Lower lobe of right lung (tissue), 2 donors: ENCODE measurements at regions not wholly inside any gene's neighbourhood (a gene's known extent, or its start where the extent isn't known, plus 50 kb on each side); places are given as distances from the start of the nearest gene placed in this dataset.

Experiments used
- ATAC-seq, 2 donors: fragments of 200-7000 bp; cut with Tn5 transposase; one replicate each; pipeline ENCODE4 v1.9.1; 2020 to 2022; ENCODE audit warnings: mild to moderate bottlenecking in 2 of 2, moderate library complexity in 2 of 2
- DNase-seq: peaks from one replicate; pipeline ENCODE4 v3.0.0-alpha.2; 2020
- H3K27ac ChIP-seq: fragments of 200-600 bp; one replicate; pipeline ENCODE4 v1.8.0; 2022
- H3K27me3 ChIP-seq: fragments of 200-600 bp; one replicate; pipeline ENCODE4 v1.8.0; 2022; ENCODE audit warnings: low read depth
- H3K36me3 ChIP-seq: fragments of 200-600 bp; one replicate; pipeline ENCODE4 v1.8.0; 2022; ENCODE audit warnings: mild to moderate bottlenecking
- H3K4me1 ChIP-seq: fragments of 200-600 bp; one replicate; pipeline ENCODE4 v1.8.0; 2022
- H3K4me3 ChIP-seq: fragments of 200-600 bp; one replicate; pipeline ENCODE4 v1.8.0; 2022; ENCODE audit warnings: mild to moderate bottlenecking
- H3K9me3 ChIP-seq: fragments of 200-600 bp; one replicate; pipeline ENCODE4 v1.8.0; 2022
- CTCF ChIP-seq: fragments of 200-600 bp; IDR thresholded peaks from one replicate; pipeline ENCODE4 v1.8.0; 2022; ENCODE audit warnings: antibody characterized with exemption, mild to moderate bottlenecking
- intact Hi-C: fragments of 100-400 bp; cut with DNase I; formaldehyde crosslinking; loops from one replicate; pipeline ENCODE4 v1.11.0; 2022
- donor health status: DM: no; HTN: yes; CAD: no; lungs with severe emphysema.

GRCh38 chr18:65322895-65323294 is 427.9 kb upstream of the CDH7 start:
- H3K9me3 ChIP-seq = no peaks in the 10 kb centered on the region

GRCh38 chr18:65298422-65298821 is 452.4 kb upstream of the CDH7 start:
- Histone ChIP-seq H3K4me3 (no peak overlapping the region), H3K36me3 (no peaks in the 10 kb centered on the region), H3K4me1 (no peaks in the 10 kb centered on the region), H3K9me3 (no peaks in the 10 kb centered on the region), H3K27ac (no peak overlapping the region), H3K27me3 (no peaks in the 10 kb centered on the region)
- ATAC-seq = no peak
- intact Hi-C loops = no loop called here
- DNase-seq = no peak
- TF ChIP-seq CTCF = no peak

More at GRCh38 chr18:65322895-65323294, 427.9 kb upstream of the CDH7 start:
- intact Hi-C loops = no loop called here
- ATAC-seq (no peak), DNase-seq (no peak)
- H3K27ac ChIP-seq = no peak overlapping the region
- H3K36me3 ChIP-seq = no peaks in the 10 kb centered on the region
- H3K27me3 ChIP-seq = no peaks in the 10 kb centered on the region
- no peak overlapping the region for H3K4me3 ChIP-seq
- TF ChIP-seq CTCF = no peak
- no peaks in the 10 kb centered on the region for H3K4me1 ChIP-seq

GRCh38 chr18:65288908-65289307 is 461.9 kb upstream of the CDH7 start:
- H3K4me3 ChIP-seq = no peak overlapping the region
- no peaks in the 10 kb centered on the region for H3K4me1 ChIP-seq
- H3K36me3 ChIP-seq = no peaks in the 10 kb centered on the region
- intact Hi-C loops = no loop called here
- DNase-seq (no peak), ATAC-seq (no peak)
- TF ChIP-seq CTCF = no peak
- H3K27me3 ChIP-seq = no peaks in the 10 kb centered on the region
- H3K9me3 ChIP-seq = no peaks in the 10 kb centered on the region
- H3K27ac ChIP-seq = no peak overlapping the region

GRCh38 chr18:65287652-65288051 is 463.2 kb upstream of the CDH7 start:
- Histone ChIP-seq H3K4me3 (no peak overlapping the region), H3K27ac (no peak overlapping the region), H3K27me3 (no peaks in the 10 kb centered on the region), H3K4me1 (no peaks in the 10 kb centered on the region), H3K36me3 (no peaks in the 10 kb centered on the region), H3K9me3 (no peaks in the 10 kb centered on the region)
- ATAC-seq (no peak), DNase-seq (no peak)
- intact Hi-C loops = no loop called here
- TF ChIP-seq CTCF = no peak

GRCh38 chr18:65282096-65282495 is 468.7 kb upstream of the CDH7 start:
- no peaks in the 10 kb centered on the region for H3K36me3 ChIP-seq

More at GRCh38 chr18:65282096-65282495, 468.7 kb upstream of the CDH7 start:
- Histone ChIP-seq H3K27ac (no peak overlapping the region), H3K9me3 (no peaks in the 10 kb centered on the region), H3K27me3 (no peaks in the 10 kb centered on the region), H3K4me3 (no peak overlapping the region), H3K4me1 (no peaks in the 10 kb centered on the region)
- DNase-seq (no peak), ATAC-seq (no peak)
- intact Hi-C loops = no loop called here
- TF ChIP-seq CTCF = no peak
